ENCODE measurements at regions not wholly inside any gene's neighbourhood (a gene's known extent, or its start where the extent isn't known, plus 50 kb on each side); places are given as distances from the start of the nearest gene placed in this dataset.

- no peaks in the 10 kb centered on the region for H3K9me2 ChIP-seq (ENCODE audit: insufficient read depth, low read length)
- H3K27ac ChIP-seq (ENCODE audit: low read length): no peak overlapping the region
- H4K20me1 ChIP-seq (ENCODE audit: insufficient read depth): no peaks in the 10 kb centered on the region
- H3K9me3 ChIP-seq (ENCODE audit: low read length): no peaks in the 10 kb centered on the region
- H3K79me2 ChIP-seq (replicated peaks; ENCODE audit: insufficient read depth, low read length): no peaks in the 10 kb centered on the region
- no peaks in the 10 kb centered on the region for H3F3A ChIP-seq (ENCODE audit: insufficient read depth, low read length, poor library complexity, severe bottlenecking)
- no peaks in the 10 kb centered on the region for H3K27me3 ChIP-seq (ENCODE audit: insufficient read depth, low read depth, low read length)
- H3K9ac ChIP-seq (ENCODE audit: low read length): no peak overlapping the region
- H2AFZ ChIP-seq (ENCODE audit: low read depth, low read length): no peak overlapping the region
- H3K4me3 ChIP-seq (ENCODE audit: low read length): no peak overlapping the region
- no peak for TF ChIP-seq EP300 (conservative IDR thresholded peaks at IDR 0.05; ENCODE audit: poor library complexity, severe bottlenecking)
- TF ChIP-seq SMC3 (conservative IDR thresholded peaks at IDR 0.05; ENCODE audit: poor library complexity): no peak
- TF ChIP-seq TAF1 (IDR thresholded peaks at IDR 0.05; ENCODE audit: low read depth): no peak
- TF ChIP-seq REST (IDR thresholded peaks at IDR 0.05; ENCODE audit: borderline replicate concordance): no peak
- TF ChIP-seq RAD21 (conservative IDR thresholded peaks at IDR 0.05): no peak
- no peak for TF ChIP-seq CTCF (IDR thresholded peaks at IDR 0.05; ENCODE audit: poor library complexity, severe bottlenecking)
- no peak for TF ChIP-seq MXI1 (conservative IDR thresholded peaks at IDR 0.05; ENCODE audit: poor library complexity, severe bottlenecking)
- TF ChIP-seq POLR2AphosphoS5 (IDR thresholded peaks at IDR 0.05): no peak
- no peak overlapping the region for H3K4me2 ChIP-seq (ENCODE audit: low read length)
- no peaks in the 10 kb centered on the region for H3K36me3 ChIP-seq (ENCODE audit: insufficient read depth, low read length)
Measured at GRCh38 chr12:128004383-128004938, 262.5 kb upstream of the TMEM132C start.

DNA sequence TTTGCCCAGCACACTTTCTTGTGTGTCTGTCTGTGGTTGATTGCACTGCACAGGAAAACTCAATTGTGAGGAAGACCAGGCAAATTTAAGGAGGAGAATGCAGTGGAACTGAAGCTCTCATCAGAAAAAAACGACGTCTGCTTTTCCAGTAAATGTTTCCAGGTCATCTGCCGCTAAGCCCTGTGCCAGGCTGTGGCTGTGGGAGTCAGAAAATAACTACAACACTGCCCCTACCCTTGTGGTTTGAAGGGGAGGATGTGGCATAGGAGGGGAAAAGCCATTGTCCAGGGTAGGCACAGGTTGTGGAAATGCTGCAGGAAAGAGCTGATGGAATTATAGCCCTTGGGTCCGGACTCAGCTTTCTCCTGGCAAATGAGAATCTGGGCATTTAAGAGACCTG lies 259.7 kb upstream of the TMEM132C start:
- no peaks in the 10 kb centered on the region for H3K27me3 ChIP-seq (ENCODE audit: insufficient read depth, low read depth, low read length)
- H3K27ac ChIP-seq (ENCODE audit: low read length): no peak overlapping the region
- H3K9ac ChIP-seq (ENCODE audit: low read length): no peak overlapping the region
- H3K4me2 ChIP-seq (ENCODE audit: low read length): no peak overlapping the region
- no peaks in the 10 kb centered on the region for H3K79me2 ChIP-seq (replicated peaks; ENCODE audit: insufficient read depth, low read length)
- H2AFZ ChIP-seq (ENCODE audit: low read depth, low read length): no peak overlapping the region
- H3K36me3 ChIP-seq (ENCODE audit: insufficient read depth, low read length): no peaks in the 10 kb centered on the region
- no peaks in the 10 kb centered on the region for H3K9me3 ChIP-seq (ENCODE audit: low read length)
- H3K9me2 ChIP-seq (ENCODE audit: insufficient read depth, low read length): no peaks in the 10 kb centered on the region
- TF ChIP-seq EZH2 (IDR thresholded peaks at IDR 0.05; ENCODE audit: borderline replicate concordance, insufficient read depth, low read length, poor library complexity, severe bottlenecking) (no peak), TAF1 (IDR thresholded peaks at IDR 0.05; ENCODE audit: low read depth) (no peak), CTCF (IDR thresholded peaks at IDR 0.05; ENCODE audit: poor library complexity, severe bottlenecking) (no peak), MXI1 (conservative IDR thresholded peaks at IDR 0.05; ENCODE audit: poor library complexity, severe bottlenecking) (no peak)
- no peaks in the 10 kb centered on the region for H4K20me1 ChIP-seq (ENCODE audit: insufficient read depth)
- H3F3A ChIP-seq (ENCODE audit: insufficient read depth, low read length, poor library complexity, severe bottlenecking): no peaks in the 10 kb centered on the region
- H3K4me3 ChIP-seq (ENCODE audit: low read length): no peak overlapping the region
